OCI-LY7 (cell line): ENCODE measurements at regions not wholly inside any gene's neighbourhood (a gene's known extent, or its start where the extent isn't known, plus 50 kb on each side); places are given as distances from the start of the nearest gene placed in this dataset.

ENCODE experiments used
- CTCF ChIP-seq: fragments of 200-600 bp; sonication (generic); conservative IDR thresholded peaks from 2 replicates; pipeline ENCODE4 v1.5.1; 2014; ENCODE audit warnings: mild to moderate bottlenecking, antibody characterized with exemption, low read length, moderate library complexity, mixed read lengths
- EZH2phosphoT487 ChIP-seq: fragments of 200-600 bp; sonication (generic); IDR thresholded peaks from 2 replicates; pipeline ENCODE4 v1.6.1; 2018; ENCODE audit warnings: low read depth, borderline replicate concordance, mild to moderate bottlenecking, mixed run types, antibody characterized with exemption, low read length, moderate library complexity, mixed read lengths

GRCh38 chr15:81813215-81813614 is 232.6 kb downstream of the MEX3B start:
- no peak for TF ChIP-seq EZH2phosphoT487
- TF ChIP-seq CTCF, result peak; percentile 60
